ENCODE measurements at regions not wholly inside any gene's neighbourhood (a gene's known extent, or its start where the extent isn't known, plus 50 kb on each side); places are given as distances from the start of the nearest gene placed in this dataset.
A peak's percentile ranks its signal among the peaks of the same experiment; 100 is the strongest.

DNA sequence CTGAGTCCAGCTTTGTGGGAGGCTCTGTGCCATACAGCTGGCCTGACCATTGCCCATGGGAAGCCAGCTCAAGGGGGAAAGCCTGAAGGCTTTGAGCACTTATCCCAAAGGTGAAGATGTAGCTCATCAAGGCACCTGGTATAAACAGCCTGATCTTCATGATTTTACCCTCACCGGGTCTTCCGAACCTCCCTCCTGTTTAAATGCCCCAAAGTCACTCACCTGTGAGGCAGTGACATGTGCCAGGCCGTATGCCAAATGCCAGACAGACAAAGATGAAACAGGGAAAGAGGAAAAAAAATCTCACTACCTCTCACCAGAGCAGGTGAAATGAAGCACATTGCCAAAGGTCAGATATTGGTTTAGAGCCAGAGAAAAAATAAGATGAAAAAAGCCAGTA, 62.8 kb upstream of the ITSN2 start:
- Histone ChIP-seq H3K4me1 (peaks cover 6% of the 10 kb centered on the region), H2AFZ (peak overlapping the region; percentile 37)

GRCh38 chr2:24421668-24422067, 61.3 kb upstream of the ITSN2 start:
- Histone ChIP-seq H3K4me2 (ENCODE audit: low read length) (no peak overlapping the region), H3K27me3 (ENCODE audit: control insufficient read depth, insufficient read depth, low read length) (no peaks in the 10 kb centered on the region), H3K4me3 (ENCODE audit: low read depth, low read length) (no peak overlapping the region), H3K9ac (no peak overlapping the region), H3K36me3 (ENCODE audit: control insufficient read depth, insufficient read depth, low read length) (no peaks in the 10 kb centered on the region), H3K27ac (no peak overlapping the region), H2AFZ (no peak overlapping the region), H3K79me2 (no peaks in the 10 kb centered on the region), H3K9me3 (ENCODE audit: control insufficient read depth, low read length) (no peaks in the 10 kb centered on the region), H3K4me1 (peaks cover 6% of the 10 kb centered on the region)
- TF ChIP-seq, protein P1, sequence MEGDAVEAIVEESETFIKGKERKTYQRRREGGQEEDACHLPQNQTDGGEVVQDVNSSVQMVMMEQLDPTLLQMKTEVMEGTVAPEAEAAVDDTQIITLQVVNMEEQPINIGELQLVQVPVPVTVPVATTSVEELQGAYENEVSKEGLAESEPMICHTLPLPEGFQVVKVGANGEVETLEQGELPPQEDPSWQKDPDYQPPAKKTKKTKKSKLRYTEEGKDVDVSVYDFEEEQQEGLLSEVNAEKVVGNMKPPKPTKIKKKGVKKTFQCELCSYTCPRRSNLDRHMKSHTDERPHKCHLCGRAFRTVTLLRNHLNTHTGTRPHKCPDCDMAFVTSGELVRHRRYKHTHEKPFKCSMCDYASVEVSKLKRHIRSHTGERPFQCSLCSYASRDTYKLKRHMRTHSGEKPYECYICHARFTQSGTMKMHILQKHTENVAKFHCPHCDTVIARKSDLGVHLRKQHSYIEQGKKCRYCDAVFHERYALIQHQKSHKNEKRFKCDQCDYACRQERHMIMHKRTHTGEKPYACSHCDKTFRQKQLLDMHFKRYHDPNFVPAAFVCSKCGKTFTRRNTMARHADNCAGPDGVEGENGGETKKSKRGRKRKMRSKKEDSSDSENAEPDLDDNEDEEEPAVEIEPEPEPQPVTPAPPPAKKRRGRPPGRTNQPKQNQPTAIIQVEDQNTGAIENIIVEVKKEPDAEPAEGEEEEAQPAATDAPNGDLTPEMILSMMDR (IDR thresholded peaks at IDR 0.05): peak; percentile 55

More for the DNA sequence above, 62.8 kb upstream of the ITSN2 start:
- no peak overlapping the region for H3K27ac ChIP-seq
- no peaks in the 10 kb centered on the region for H3K27me3 ChIP-seq (ENCODE audit: control insufficient read depth, insufficient read depth, low read length)
- H3K9ac ChIP-seq: no peak overlapping the region
- H3K9me3 ChIP-seq (ENCODE audit: control insufficient read depth, low read length): no peaks in the 10 kb centered on the region
- TF ChIP-seq, protein P1 (IDR thresholded peaks at IDR 0.05): no peak
- H3K4me3 ChIP-seq (ENCODE audit: low read depth, low read length): no peak overlapping the region
- H3K4me2 ChIP-seq (ENCODE audit: low read length): no peak overlapping the region
- no peaks in the 10 kb centered on the region for H3K36me3 ChIP-seq (ENCODE audit: control insufficient read depth, insufficient read depth, low read length)
- no peaks in the 10 kb centered on the region for H3K79me2 ChIP-seq

DNA sequence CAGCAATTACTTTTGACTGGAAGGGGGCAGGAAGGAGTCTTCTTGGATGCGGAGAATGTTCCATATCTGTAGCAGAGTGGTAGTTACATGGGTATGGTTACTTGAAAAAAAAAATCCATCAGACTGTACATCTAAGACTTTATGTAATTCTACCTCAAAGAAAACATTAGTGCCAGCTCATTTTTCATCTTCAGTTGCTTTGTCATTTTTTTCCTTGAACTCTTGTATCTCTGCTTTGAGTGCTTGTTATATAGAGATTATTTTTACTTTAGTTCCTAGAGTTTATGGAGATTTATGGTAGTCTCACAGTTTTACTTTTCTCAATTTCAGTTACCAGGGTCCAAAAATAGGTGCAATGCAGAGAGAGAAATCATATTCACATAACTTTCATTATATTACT, 60.0 kb upstream of the ITSN2 start:
- TF ChIP-seq, protein P1 (IDR thresholded peaks at IDR 0.05): no peak
- H3K79me2 ChIP-seq: no peaks in the 10 kb centered on the region
- H3K27me3 ChIP-seq (ENCODE audit: control insufficient read depth, insufficient read depth, low read length): no peaks in the 10 kb centered on the region
- H3K4me2 ChIP-seq (ENCODE audit: low read length): no peak overlapping the region
- H3K4me3 ChIP-seq (ENCODE audit: low read depth, low read length): no peak overlapping the region
- no peaks in the 10 kb centered on the region for H3K9me3 ChIP-seq (ENCODE audit: control insufficient read depth, low read length)
- no peak overlapping the region for H3K27ac ChIP-seq
- no peaks in the 10 kb centered on the region for H3K36me3 ChIP-seq (ENCODE audit: control insufficient read depth, insufficient read depth, low read length)
- H2AFZ ChIP-seq: no peak overlapping the region
- H3K9ac ChIP-seq: no peak overlapping the region
- peaks cover 6% of the 10 kb centered on the region for H3K4me1 ChIP-seq

DNA sequence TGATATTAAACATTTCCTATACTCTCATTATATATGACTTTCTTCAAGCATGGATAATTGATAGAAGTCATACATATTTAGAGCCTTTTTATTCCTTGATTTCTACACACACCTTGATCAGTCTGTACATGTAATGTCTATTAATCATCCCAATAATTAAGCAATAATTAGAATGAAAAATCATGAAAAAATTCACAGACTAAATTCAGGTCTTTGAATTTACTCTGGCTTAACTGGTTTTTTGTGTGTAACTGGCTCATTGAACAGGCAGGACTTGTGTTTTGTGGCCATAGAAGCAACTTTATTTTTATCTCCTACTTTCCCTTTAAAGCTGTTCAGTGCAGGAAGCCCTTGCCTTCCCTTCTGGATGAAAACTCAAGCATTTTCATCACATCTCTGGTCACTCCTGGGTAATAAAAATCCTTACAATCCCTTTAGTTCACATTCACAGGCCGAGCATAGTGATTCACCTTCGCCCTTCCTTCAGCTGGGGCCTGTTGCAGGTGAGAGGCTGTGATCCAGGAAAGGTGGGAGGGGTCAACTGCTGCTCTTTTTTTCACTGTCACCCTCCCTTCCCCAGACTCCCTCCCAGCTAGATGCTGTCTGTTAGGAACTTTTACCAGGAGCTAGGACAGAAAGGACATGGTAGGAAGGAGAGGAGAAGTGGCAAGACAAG, 58.0 kb upstream of the ITSN2 start:
- H3K9me3 ChIP-seq (ENCODE audit: control insufficient read depth, low read length): no peaks in the 10 kb centered on the region
- H3K4me2 ChIP-seq (ENCODE audit: low read length): no peak overlapping the region
- TF ChIP-seq, protein P1 (IDR thresholded peaks at IDR 0.05): no peak
- H3K27me3 ChIP-seq (ENCODE audit: control insufficient read depth, insufficient read depth, low read length): no peaks in the 10 kb centered on the region
- H2AFZ ChIP-seq: no peak overlapping the region
- H3K9ac ChIP-seq: no peak overlapping the region
- no peaks in the 10 kb centered on the region for H3K36me3 ChIP-seq (ENCODE audit: control insufficient read depth, insufficient read depth, low read length)
- no peak overlapping the region for H3K4me3 ChIP-seq (ENCODE audit: low read depth, low read length)
- H3K79me2 ChIP-seq: no peaks in the 10 kb centered on the region
- no peak overlapping the region for H3K27ac ChIP-seq
- peaks cover 5% of the 10 kb centered on the region for H3K4me1 ChIP-seq

GRCh38 chr2:24412812-24413211, 52.5 kb upstream of the ITSN2 start:
- no peaks in the 10 kb centered on the region for H3K36me3 ChIP-seq (ENCODE audit: control insufficient read depth, insufficient read depth, low read length)
- no peak overlapping the region for H3K27ac ChIP-seq
- TF ChIP-seq, protein P1 (IDR thresholded peaks at IDR 0.05): no peak
- H3K4me1 ChIP-seq: no peaks in the 10 kb centered on the region
- H3K9me3 ChIP-seq (ENCODE audit: control insufficient read depth, low read length): no peaks in the 10 kb centered on the region
- H3K9ac ChIP-seq: no peak overlapping the region
- no peak overlapping the region for H3K4me2 ChIP-seq (ENCODE audit: low read length)
- H2AFZ ChIP-seq: no peak overlapping the region
- no peaks in the 10 kb centered on the region for H3K79me2 ChIP-seq
- no peak overlapping the region for H3K4me3 ChIP-seq (ENCODE audit: low read depth, low read length)
- H3K27me3 ChIP-seq (ENCODE audit: control insufficient read depth, insufficient read depth, low read length): no peaks in the 10 kb centered on the region
